ENCODE measurements at regions not wholly inside any gene's neighbourhood (a gene's known extent, or its start where the extent isn't known, plus 50 kb on each side); places are given as distances from the start of the nearest gene placed in this dataset.

- no peaks in the 10 kb centered on the region for H3K9me3 ChIP-seq (ENCODE audit: control insufficient read depth in 1 of 2, insufficient read depth in 1 of 2, low read depth in 1 of 2, low read length in 2 of 2)
- no peak overlapping the region for H3K4me2 ChIP-seq (ENCODE audit: low read length)
- H3K27me3 ChIP-seq (ENCODE audit: insufficient read depth, low read length) = no peaks in the 10 kb centered on the region
- DNase-seq (ENCODE audit: low read depth, low spot score) (no peak), ATAC-seq (peak; percentile 52; the same call in 1 of the 2 replicates)
- intact Hi-C loops (cut with micrococcal nuclease) = no loop called here
- H3K79me2 ChIP-seq (ENCODE audit: insufficient read depth, low read length) = no peaks in the 10 kb centered on the region
- no peak overlapping the region for H3K27ac ChIP-seq (ENCODE audit: low read depth, low read length)
- H4K20me1 ChIP-seq (ENCODE audit: insufficient read depth) = no peaks in the 10 kb centered on the region
- POLR2A ChIA-PET = no interaction called here
- H2AFZ ChIP-seq (ENCODE audit: low read depth, low read length, poor library complexity, severe bottlenecking) = no peak overlapping the region
- CTCF ChIA-PET = interaction anchor here (0.9 kb wide), 1 partner anchor 24 kb away, joined by 3 read pairs; no protein-coding TSS in a partner anchor
- no peak for TF ChIP-seq ZNF274 (IDR thresholded peaks at IDR 0.05; ENCODE audit: low read depth, low read length)
- no peak for TF ChIP-seq REST (IDR thresholded peaks at IDR 0.05; ENCODE audit: low read depth)
- no peak for TF ChIP-seq SIN3A (IDR thresholded peaks at IDR 0.05; ENCODE audit: low read depth)
- no peak for TF ChIP-seq MAX (IDR thresholded peaks at IDR 0.05)
- no peak for TF ChIP-seq EZH2phosphoT487 (IDR thresholded peaks at IDR 0.05; ENCODE audit: borderline replicate concordance)
- no peak for TF ChIP-seq EGR1 (IDR thresholded peaks at IDR 0.05; ENCODE audit: low read depth)
- no peak for TF ChIP-seq ZBTB33 (IDR thresholded peaks at IDR 0.05; ENCODE audit: extremely low read depth, insufficient replicate concordance, low read length)
- TF ChIP-seq POLR2A (IDR thresholded peaks at IDR 0.05; ENCODE audit: borderline replicate concordance, extremely low read depth, insufficient read depth, insufficient read length) = no peak
- no peak for TF ChIP-seq POLR2AphosphoS5 (IDR thresholded peaks at IDR 0.05; ENCODE audit: low read depth, low read length)
- no peak for TF ChIP-seq TCF7L2 (IDR thresholded peaks at IDR 0.05; ENCODE audit: borderline replicate concordance, extremely low read depth, insufficient read depth, insufficient read length)
- TF ChIP-seq EZH2 (IDR thresholded peaks at IDR 0.05) = no peak
- no peak for TF ChIP-seq CTCF (IDR thresholded peaks at IDR 0.05 in 2 of 3, conservative IDR thresholded peaks at IDR 0.05 in 1 of 3; ENCODE audit: borderline replicate concordance in 1 of 3, insufficient read depth in 1 of 3, low read depth in 2 of 3, low read length in 2 of 3)
- no peak for TF ChIP-seq ELF1 (IDR thresholded peaks at IDR 0.05; ENCODE audit: borderline replicate concordance, low read depth)
- no peak for TF ChIP-seq SRF (IDR thresholded peaks at IDR 0.05; ENCODE audit: low read depth)
- no peak for TF ChIP-seq YY1 (IDR thresholded peaks at IDR 0.05; ENCODE audit: extremely low read depth, insufficient replicate concordance, low read depth, low read length)
- TF ChIP-seq CBX3 (IDR thresholded peaks at IDR 0.05; ENCODE audit: low read depth) = no peak
- H3K9me2 ChIP-seq (ENCODE audit: insufficient read depth) = no peaks in the 10 kb centered on the region
- no peaks in the 10 kb centered on the region for H3K4me1 ChIP-seq (ENCODE audit: control insufficient read depth in 1 of 2, insufficient read depth in 2 of 2, low read length in 2 of 2)
- no TSS peak for BruUV-seq (replicated peaks)
- RAD21 ChIA-PET (ENCODE audit: low non-redundant PET in 1 of 2, low total read pairs in 2 of 2, uncharacterized antibody in 2 of 2, unreplicated experiment in 2 of 2) = interaction anchor here in 1 of 2 experiments (0.7 kb wide), 1 partner anchor 558 kb away, joined by 5 read pairs; no protein-coding TSS in a partner anchor
- H3K9ac ChIP-seq (ENCODE audit: low read length) = no peak overlapping the region
- H3K36me3 ChIP-seq (ENCODE audit: control insufficient read depth in 1 of 2, insufficient read depth in 2 of 2, low read length in 2 of 2) = no peaks in the 10 kb centered on the region
- H3K4me3 ChIP-seq (replicated peaks in 1 of 2; ENCODE audit: low read depth in 1 of 2, low read length in 2 of 2) = no peak overlapping the region
Observed at GRCh38 chr22:47540011-47540410, 777.6 kb downstream of the TBC1D22A start.
